SJSA1 (cell line): ENCODE measurements at regions not wholly inside any gene's neighbourhood (a gene's known extent, or its start where the extent isn't known, plus 50 kb on each side); places are given as distances from the start of the nearest gene placed in this dataset.
"Not testable (repeated sequence)": the region's sequence is repeated elsewhere in the genome, so short reads cannot be mapped to it uniquely, and the experiment has no call there.

Experiments
- DNase-seq, 2 experiments: peaks; one replicate each; pipeline ENCODE4 v3.0.0-alpha.2; 2015 to 2020; ENCODE audit warnings: low spot score in 2 of 2, low read depth in 1 of 2
- H3K27ac ChIP-seq: fragments of 250-450 bp; sonication (Bioruptor Pico); 2 replicates; pipeline ENCODE4 v1.5.1; 2020; ENCODE audit warnings: mild to moderate bottlenecking, moderate library complexity
- H3K27me3 ChIP-seq: fragments of 250-450 bp; sonication (Bioruptor Pico); replicated peaks from 2 replicates; pipeline ENCODE4 v1.5.1; 2020; ENCODE audit warnings: mild to moderate bottlenecking, moderate library complexity
- H3K36me3 ChIP-seq: fragments of 250-450 bp; sonication (Bioruptor Pico); 2 replicates; pipeline ENCODE4 v1.5.1; 2020; ENCODE audit warnings: mild to moderate bottlenecking
- H3K4me1 ChIP-seq: fragments of 250-450 bp; sonication (Bioruptor Pico); replicated peaks from 2 replicates; pipeline ENCODE4 v1.6.1; 2021; ENCODE audit warnings: mild to moderate bottlenecking
- H3K4me3 ChIP-seq: fragments of 250-450 bp; sonication (Bioruptor Pico); 2 replicates; pipeline ENCODE4 v1.5.1; 2020; ENCODE audit warnings: mild to moderate bottlenecking
- H3K9me3 ChIP-seq: fragments of 250-450 bp; sonication (Bioruptor Pico); replicated peaks from 2 replicates; pipeline ENCODE4 v1.5.1; 2020; ENCODE audit warnings: mild to moderate bottlenecking

DNA sequence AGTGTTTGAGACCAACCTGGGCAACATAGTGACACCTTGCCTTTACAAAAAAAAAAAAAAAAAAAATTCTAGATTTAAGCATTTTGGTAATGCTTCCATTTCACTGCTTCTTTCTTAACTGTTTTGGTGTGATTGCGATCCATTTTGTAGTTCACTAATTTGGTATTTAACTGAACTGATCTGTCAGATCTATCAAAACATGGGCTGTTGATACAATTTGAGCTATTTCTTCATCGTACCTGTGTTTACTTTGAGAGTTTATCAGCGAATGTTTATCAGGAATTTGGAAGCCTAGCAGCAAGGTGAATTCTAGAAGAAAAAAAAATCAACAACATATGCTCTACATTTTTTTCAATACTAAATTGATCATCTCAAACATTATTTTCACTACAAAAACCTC lies 864.9 kb upstream of the WWC1 start:
- no peak overlapping the region for H3K4me3 ChIP-seq

DNA sequence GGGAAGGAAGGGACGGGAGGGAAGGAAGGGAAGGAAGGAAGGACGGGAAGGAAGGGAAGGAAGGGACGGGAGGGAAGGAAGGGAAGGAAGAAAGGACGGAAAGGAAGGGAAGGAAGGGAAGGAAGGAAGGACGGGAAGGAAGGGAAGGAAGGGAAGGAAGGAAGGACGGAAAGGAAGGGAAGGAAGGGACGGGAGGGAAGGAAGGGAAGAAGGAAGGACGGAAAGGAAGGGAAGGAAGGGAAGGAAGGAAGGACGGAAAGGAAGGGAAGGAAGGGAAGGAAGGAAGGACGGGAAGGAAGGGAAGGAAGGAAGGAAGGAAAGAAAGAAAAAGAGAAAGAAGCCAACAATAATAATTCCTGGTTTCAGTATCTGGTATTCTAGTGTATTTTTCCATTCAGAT lies 863.8 kb upstream of the WWC1 start:
- not testable (repeated sequence) for DNase-seq, H3K4me1 ChIP-seq, H3K27me3 ChIP-seq, H3K36me3 ChIP-seq, H3K27ac ChIP-seq, H3K9me3 ChIP-seq, H3K4me3 ChIP-seq

More for the DNA sequence above, 864.9 kb upstream of the WWC1 start:
- Histone ChIP-seq H3K27me3 (peaks cover 3% of the 10 kb centered on the region; the same call in 1 of the 2 replicates), H3K36me3 (no peaks in the 10 kb centered on the region), H3K9me3 (no peaks in the 10 kb centered on the region), H3K27ac (no peak overlapping the region), H3K4me1 (no peaks in the 10 kb centered on the region)
- no peak for DNase-seq

DNA sequence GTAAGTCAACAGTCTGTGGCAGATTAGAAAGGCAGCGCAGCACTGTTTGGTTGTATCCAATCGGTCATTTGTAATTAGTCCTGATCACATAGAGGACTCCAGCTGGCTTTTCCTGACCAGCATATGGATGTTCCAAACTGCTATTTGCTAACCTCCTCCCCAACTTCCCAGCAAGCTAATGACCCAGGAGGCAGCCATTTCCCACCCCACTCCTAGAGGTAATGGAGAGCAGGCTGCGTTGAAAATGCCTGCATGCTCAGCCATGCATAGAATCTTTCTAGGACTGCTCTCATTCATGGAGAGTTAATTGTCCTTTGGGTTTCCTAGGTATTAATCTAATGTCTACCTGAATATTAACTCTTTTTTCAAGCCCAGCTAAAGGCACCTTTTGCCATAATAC lies 850.6 kb upstream of the WWC1 start:
- H3K4me3 ChIP-seq: no peak overlapping the region
- no peak for DNase-seq

DNA sequence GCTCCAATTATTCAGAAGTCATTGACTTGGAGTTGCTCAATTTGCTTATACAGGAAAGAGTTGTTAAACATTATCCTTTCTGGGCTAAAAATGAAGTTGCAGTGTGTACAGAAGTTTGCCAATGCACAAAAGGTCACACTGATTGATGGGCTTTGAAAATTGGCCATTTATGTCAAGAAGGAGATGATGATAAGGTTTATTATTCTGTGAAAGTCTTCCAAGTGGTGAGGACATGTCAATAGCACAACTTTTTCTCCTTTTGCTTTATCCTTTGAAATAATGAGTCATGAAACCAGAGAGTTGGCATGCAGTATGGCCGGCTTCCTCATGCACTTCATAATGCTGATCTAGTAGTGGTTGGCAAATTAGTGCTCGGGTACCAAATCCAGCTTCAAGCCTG lies 848.5 kb upstream of the WWC1 start:
- no peaks in the 10 kb centered on the region for H3K36me3 ChIP-seq
- no peak overlapping the region for H3K27ac ChIP-seq
- H3K4me1 ChIP-seq: no peaks in the 10 kb centered on the region
- H3K27me3 ChIP-seq: no peaks in the 10 kb centered on the region
- H3K9me3 ChIP-seq: no peaks in the 10 kb centered on the region
- no peak for DNase-seq
- H3K4me3 ChIP-seq: no peak overlapping the region

More for the DNA sequence above, 850.6 kb upstream of the WWC1 start:
- no peak overlapping the region for H3K27ac ChIP-seq
- no peaks in the 10 kb centered on the region for H3K9me3 ChIP-seq
- H3K4me1 ChIP-seq: no peaks in the 10 kb centered on the region
- H3K27me3 ChIP-seq: no peaks in the 10 kb centered on the region
- no peaks in the 10 kb centered on the region for H3K36me3 ChIP-seq

DNA sequence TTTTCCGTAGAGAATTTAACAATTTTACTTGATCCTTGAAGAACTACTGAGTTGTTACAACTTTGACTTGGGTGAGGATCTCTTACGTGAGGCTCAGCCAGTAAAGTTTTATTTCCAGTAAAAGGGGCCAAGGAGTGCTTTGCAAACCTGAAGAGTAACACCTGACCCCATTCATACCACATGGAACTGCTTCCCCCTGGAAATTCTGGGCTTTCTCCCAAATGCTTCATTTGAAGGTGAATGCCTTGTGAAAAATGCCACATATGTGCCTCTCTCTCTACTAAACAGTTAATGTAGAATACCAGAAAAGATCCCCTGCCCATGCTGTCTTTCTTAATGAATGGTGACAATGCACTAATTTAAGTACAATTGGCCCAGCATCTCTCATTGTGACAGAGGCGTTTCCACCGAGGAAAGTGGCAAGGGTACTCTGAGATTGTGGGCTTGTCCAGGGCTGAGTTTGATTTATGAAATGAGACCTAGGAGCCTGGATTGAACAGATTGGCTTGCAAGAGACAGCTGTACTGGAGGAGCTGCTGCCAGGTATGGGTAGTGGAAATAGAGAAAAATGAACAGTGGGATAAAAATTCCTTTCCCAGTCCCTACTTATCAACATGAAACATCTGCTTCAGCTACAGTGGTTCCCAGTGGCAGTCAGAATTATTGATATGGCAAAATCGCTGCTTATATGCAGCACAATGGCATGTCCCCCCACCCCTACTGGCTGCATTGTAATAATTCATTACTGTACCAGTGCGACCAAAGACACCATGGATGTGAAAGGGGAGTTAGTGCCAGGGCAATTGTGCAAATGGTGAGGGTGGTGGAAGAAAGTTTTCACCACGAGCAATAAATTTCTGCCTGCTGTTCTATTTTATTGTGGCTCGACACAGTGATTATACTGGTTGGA lies 843.7 kb upstream of the WWC1 start:
- no peaks in the 10 kb centered on the region for H3K9me3 ChIP-seq
- no peak for DNase-seq
- H3K4me3 ChIP-seq: no peak overlapping the region
- H3K36me3 ChIP-seq: no peaks in the 10 kb centered on the region
- H3K27me3 ChIP-seq: no peaks in the 10 kb centered on the region
- H3K27ac ChIP-seq: no peak overlapping the region
- H3K4me1 ChIP-seq: no peaks in the 10 kb centered on the region

- no peak overlapping the region for H3K27ac ChIP-seq
- DNase-seq: no peak
- H3K4me3 ChIP-seq: no peak overlapping the region
- H3K9me3 ChIP-seq: no peaks in the 10 kb centered on the region
- H3K4me1 ChIP-seq: no peaks in the 10 kb centered on the region
- H3K27me3 ChIP-seq: no peaks in the 10 kb centered on the region
- no peaks in the 10 kb centered on the region for H3K36me3 ChIP-seq
Observed at GRCh38 chr5:167448376-167448775, 843.1 kb upstream of the WWC1 start.

GRCh38 chr5:167451076-167451475 lies 840.4 kb upstream of the WWC1 start:
- Histone ChIP-seq H3K27me3 (no peaks in the 10 kb centered on the region), H3K36me3 (no peaks in the 10 kb centered on the region), H3K27ac (no peak overlapping the region), H3K4me1 (no peaks in the 10 kb centered on the region), H3K9me3 (no peaks in the 10 kb centered on the region), H3K4me3 (no peak overlapping the region)
- no peak for DNase-seq

GRCh38 chr5:167452136-167452535 lies 839.3 kb upstream of the WWC1 start:
- no peaks in the 10 kb centered on the region for H3K36me3 ChIP-seq
- no peak overlapping the region for H3K27ac ChIP-seq
- no peak for DNase-seq
- H3K27me3 ChIP-seq: no peaks in the 10 kb centered on the region; the same call in 1 of the 2 replicates
- no peak overlapping the region for H3K4me3 ChIP-seq
- no peaks in the 10 kb centered on the region for H3K4me1 ChIP-seq
- H3K9me3 ChIP-seq: no peaks in the 10 kb centered on the region

DNA sequence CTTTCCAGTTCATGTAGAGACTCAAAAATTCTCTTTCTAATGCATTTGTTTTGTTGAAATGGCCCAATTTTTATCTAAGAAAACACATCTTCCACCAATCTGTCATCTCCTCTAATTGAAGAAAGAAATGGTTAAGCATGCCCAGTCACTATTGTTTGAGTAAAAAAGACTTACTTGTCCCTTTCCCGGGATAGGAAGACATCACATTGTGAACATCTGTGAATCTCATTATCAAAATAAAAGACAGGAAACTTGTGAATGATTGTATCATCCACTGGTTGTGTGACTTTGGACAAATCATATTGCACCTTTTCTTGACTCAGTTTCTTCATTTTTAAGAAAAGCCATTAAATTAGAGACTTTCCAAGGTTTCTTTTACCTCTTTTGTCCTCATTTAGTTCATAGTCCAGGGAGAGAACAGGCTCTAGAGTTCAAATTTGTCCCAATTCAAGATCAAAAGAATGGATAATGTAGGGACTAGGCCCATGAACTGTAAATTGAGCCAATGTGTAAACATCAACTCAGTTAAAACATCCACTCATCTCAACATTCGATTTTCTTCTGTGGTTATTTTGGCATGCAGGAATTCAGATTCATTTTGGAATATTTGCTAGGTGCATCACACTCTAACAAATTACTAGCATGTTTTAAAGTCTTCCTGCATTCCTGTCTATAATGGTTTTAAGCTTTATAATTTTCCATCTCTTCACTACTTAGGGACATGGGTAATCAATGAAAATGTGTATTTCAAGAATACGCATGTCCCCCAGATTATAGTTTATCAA lies 838.0 kb upstream of the WWC1 start:
- H3K4me1 ChIP-seq: no peaks in the 10 kb centered on the region
- H3K27ac ChIP-seq: no peak overlapping the region
- no peak for DNase-seq
- H3K9me3 ChIP-seq: no peaks in the 10 kb centered on the region
- no peak overlapping the region for H3K4me3 ChIP-seq
- no peaks in the 10 kb centered on the region; the same call in 1 of the 2 replicates for H3K27me3 ChIP-seq
- no peaks in the 10 kb centered on the region for H3K36me3 ChIP-seq

- no peak for DNase-seq
Observed at GRCh38 chr5:167458412-167458811, 833.0 kb upstream of the WWC1 start.

GRCh38 chr5:167460449-167461020 lies 830.9 kb upstream of the WWC1 start:
- DNase-seq: no peak
- no peaks in the 10 kb centered on the region; the same call in 1 of the 2 replicates for H3K27me3 ChIP-seq
- H3K27ac ChIP-seq: no peak overlapping the region
- no peak overlapping the region for H3K4me3 ChIP-seq
- H3K9me3 ChIP-seq: no peaks in the 10 kb centered on the region
- no peaks in the 10 kb centered on the region for H3K4me1 ChIP-seq
- H3K36me3 ChIP-seq: no peaks in the 10 kb centered on the region

More at GRCh38 chr5:167458412-167458811, 833.0 kb upstream of the WWC1 start:
- Histone ChIP-seq H3K27me3 (no peaks in the 10 kb centered on the region; the same call in 1 of the 2 replicates), H3K4me3 (no peak overlapping the region), H3K27ac (no peak overlapping the region), H3K36me3 (no peaks in the 10 kb centered on the region), H3K9me3 (no peaks in the 10 kb centered on the region), H3K4me1 (no peaks in the 10 kb centered on the region)

DNA sequence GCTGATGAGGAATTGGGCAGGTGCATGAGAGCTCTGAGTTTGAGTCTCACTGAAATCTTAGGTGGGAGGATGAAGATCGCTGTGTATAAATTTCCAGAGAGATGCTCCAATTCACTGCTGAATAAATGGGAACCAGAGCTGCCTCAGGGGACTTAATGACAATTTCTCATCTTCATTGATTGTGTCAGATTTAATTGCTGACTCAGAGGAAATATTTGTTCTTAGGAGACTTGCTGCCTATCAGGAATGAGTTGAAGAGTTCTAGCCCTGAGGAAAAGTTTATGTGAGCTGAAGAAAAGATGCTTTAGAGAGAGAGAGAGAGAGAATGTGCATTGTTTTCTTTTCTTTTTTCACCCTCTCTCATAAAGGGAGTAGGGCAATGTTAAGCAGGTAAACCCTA lies 827.5 kb upstream of the WWC1 start:
- no peaks in the 10 kb centered on the region for H3K36me3 ChIP-seq
- H3K27me3 ChIP-seq: no peaks in the 10 kb centered on the region
- DNase-seq: no peak
- no peaks in the 10 kb centered on the region for H3K9me3 ChIP-seq
- no peaks in the 10 kb centered on the region for H3K4me1 ChIP-seq
- H3K4me3 ChIP-seq: no peak overlapping the region
- H3K27ac ChIP-seq: no peak overlapping the region

- Histone ChIP-seq H3K27ac (no peak overlapping the region), H3K27me3 (no peaks in the 10 kb centered on the region; the same call in 1 of the 2 replicates), H3K4me3 (no peak overlapping the region), H3K36me3 (no peaks in the 10 kb centered on the region), H3K9me3 (no peaks in the 10 kb centered on the region), H3K4me1 (no peaks in the 10 kb centered on the region)
- no peak for DNase-seq
Observed at GRCh38 chr5:167466992-167467391, 824.5 kb upstream of the WWC1 start.
